OCI-M1 (cell line): ENCODE measurements at regions not wholly inside any gene's neighbourhood (a gene's known extent, or its start where the extent isn't known, plus 50 kb on each side); places are given as distances from the start of the nearest gene placed in this dataset.
A peak's percentile ranks its signal among the peaks of the same experiment; 100 is the strongest.
"Not testable (repeated sequence)": the region's sequence is repeated elsewhere in the genome, so short reads cannot be mapped to it uniquely, and the experiment has no call there.

Source experiments
- DNase-seq: peaks from one replicate; lab custom pipeline; 2025; lab: John Stamatoyannopoulos, UW

GRCh38 chr17:13140750-13141149, 122.9 kb upstream of the ELAC2 start:
- no peak for DNase-seq

GRCh38 chr17:13135506-13135905, 117.7 kb upstream of the ELAC2 start:
- DNase-seq = no peak

- no peak for DNase-seq
Observed at GRCh38 chr17:13134076-13134475, 116.2 kb upstream of the ELAC2 start.

- DNase-seq = no peak
Observed at GRCh38 chr17:13131225-13131624, 113.4 kb upstream of the ELAC2 start.

GRCh38 chr17:13129356-13129755, 111.5 kb upstream of the ELAC2 start:
- no peak for DNase-seq

DNA sequence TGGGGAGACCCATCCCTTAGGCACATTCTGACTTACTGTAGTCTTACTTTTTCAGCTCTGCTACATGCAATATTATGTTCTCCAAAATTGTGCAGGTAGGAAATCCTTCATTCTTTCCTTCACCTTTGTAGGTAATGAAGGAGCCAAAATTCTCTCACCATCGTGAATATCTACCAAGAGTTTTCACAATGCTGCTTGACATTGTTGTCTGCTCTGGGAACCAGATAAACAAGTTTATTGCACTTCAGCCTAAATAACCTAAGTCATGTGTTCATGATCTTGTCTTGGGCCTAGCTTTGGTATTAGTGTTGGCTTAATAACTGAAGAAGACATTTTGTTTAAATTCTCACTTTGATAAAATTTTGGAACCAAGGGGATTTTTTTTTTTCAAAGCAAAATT, 110.8 kb upstream of the ELAC2 start:
- DNase-seq = no peak

DNA sequence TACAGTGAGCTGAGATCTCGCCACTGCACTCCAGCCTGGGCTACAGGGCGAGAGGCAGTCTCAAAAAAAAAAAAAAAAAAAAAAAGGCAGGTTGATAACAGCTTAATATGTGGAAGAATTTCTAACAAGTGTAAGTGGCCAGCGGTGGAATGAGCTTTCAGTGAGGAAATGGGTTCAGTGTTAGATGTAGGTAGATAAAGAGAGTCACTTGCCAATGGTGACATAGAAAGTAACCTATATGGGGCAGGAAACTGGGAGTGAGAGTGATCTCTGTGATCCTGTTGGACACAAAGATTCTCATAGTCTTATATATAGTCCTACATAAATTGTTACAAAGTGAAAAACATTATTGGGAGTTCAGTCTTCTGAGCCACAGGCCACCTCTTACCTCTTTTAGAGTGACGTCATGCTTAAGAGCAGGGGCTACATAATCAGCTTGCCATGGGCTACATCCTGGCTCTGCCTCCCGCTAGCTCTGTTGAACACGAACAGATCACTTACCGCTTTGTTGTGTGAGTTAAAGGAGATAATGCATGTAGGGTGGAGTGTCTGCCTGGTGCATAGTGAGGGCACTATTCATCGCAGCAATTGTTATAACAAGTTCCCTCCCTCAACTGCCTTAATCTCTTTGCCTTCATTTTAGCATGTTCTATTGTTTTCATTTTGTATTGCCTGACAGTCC, 110.2 kb upstream of the ELAC2 start:
- no peak for DNase-seq

- no peak for DNase-seq
Observed at GRCh38 chr17:13120864-13121263, 103.0 kb upstream of the ELAC2 start.

DNA sequence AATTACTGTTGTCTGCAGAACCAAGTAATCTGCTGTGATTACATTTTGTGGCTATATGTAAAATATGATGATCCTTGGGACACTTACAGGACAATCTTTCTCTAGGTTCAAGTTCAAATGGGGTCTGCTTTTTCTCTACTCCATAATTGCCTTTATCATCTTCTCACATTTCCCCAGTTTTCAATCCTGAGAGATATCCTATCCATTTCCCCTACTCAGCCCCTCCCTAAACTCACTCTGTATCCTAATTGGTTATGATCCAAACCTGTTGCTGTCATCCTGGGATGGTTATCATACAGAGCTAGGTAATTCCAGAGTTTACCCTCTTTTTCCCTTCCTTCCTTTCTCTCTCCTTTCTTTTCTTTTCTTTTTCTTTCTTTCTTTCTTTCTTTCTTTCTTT, 100.5 kb upstream of the ELAC2 start:
- no peak for DNase-seq

DNA sequence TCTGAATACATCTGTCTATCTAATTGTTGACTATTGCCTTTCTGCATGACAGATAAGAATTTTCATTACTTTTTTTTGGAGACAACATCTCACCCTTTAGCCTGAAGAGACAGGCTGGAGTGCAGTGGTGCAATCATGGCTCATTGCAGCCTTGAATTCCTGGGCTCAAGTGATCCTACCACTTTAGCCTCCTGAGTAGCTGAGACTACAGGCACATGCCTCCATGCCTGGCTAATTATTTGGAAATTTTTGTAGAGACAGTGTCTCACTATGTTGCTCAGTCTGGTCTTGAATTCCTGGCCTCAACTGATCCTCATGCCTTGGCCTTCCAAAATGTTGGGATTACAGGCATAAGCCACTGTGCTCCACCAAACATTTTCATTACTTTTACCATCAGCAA, 99.8 kb upstream of the ELAC2 start:
- no peak for DNase-seq

- DNase-seq = peak; percentile 51
Observed at GRCh38 chr17:13114601-13115031, 96.8 kb upstream of the ELAC2 start.

- no peak for DNase-seq
Observed at GRCh38 chr17:13113821-13114525, 96.1 kb upstream of the ELAC2 start.

DNA sequence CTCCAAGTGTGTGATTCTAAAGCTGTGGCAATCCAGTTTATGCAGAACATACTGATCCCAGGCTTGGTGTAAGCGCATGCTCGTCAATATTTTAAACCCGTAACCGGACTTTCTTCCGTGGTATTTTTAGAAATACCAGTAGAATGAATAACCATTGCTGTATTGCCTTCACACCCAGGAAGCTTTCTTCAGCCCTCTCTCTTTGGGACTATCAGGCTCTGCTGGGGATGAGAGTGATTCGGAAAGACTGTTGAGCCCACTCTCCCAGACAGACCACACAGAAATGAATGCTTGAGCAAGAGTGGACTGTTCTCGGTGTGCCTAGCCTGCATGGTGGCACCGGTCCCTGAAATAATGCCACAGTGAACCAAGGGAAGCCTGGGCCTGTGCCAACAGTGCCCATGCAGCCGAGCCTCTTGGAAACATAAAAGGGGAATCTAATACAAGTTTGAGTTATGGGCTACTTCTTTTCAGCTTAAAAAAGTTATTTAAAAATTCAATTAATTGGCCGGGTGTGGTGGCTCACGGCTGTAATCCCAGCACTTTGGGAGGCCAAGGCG, 89.9 kb upstream of the ELAC2 start:
- no peak for DNase-seq

- DNase-seq = no peak
Observed at GRCh38 chr17:13106171-13106570, 88.3 kb upstream of the ELAC2 start.

GRCh38 chr17:13104576-13104975, 86.7 kb upstream of the ELAC2 start:
- no peak for DNase-seq

DNA sequence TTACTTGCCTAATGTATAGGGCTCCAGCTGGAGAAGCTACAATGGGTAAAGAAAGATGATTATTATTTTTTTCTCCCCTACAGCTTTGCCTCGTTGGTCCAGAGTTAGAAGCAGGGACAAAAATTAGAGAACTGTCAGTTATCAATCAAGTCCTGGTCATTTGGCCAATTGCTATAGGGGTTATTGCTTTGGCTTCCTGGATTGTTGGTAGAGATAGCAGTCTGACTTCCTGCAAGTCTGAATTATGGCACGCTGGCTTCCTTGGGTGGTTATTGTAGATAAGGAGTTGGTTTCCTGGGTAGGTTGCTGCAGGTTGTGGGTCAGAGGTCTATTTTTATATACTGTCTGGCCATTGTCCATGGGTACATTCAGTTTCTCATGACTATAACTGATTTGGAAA, 84.7 kb upstream of the ELAC2 start:
- peak; percentile 9 for DNase-seq

DNA sequence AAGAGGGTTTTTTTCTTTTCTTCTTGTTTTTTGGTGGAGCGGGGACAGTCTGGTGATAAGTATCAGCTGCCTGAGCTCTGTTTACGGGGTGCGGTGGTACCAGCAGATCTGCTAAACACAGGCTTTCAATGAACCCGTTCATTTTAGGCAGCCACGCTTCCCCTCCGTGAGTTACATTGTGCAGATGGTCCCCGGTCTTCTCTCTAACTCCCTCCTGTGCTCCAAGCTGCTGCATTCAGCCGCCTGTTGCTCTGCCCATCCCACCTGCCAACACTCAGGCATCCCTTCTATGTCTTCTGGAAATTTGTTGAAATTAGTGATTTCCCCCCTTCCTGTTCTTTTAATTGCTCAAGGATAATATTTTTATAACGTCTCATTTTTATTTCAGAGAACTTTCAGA, 82.1 kb upstream of the ELAC2 start:
- no peak for DNase-seq

DNA sequence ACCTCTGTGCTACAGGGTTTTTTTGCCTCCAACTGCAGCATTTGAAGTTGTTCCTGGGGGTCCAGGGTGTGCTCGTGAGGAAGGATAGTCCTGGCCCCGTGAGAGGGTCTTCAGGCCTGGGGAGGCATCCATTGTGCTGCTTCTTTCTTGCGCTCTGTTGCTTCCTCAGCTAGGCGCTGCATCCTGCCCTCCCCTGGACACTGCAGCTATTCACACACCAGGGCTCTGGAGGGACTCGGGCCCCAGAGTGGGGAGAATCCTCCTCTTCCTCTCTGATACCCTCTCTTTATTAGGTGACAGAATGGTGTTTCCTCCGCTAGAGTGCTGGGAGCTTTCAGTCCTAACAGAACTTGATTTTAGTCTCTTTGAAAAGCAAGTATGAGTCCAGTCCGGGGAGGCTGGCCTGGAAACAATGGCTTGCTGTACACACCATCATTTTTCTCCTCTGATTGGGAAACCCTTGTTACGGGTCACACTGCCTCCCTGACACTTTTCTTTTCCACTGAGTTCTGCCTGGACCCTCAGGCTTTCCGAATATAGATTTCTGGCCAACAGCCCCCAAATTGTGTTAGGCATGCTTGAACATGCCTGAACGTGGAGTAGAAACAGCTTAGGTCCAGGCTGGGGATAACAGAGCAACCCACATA, 81.4 kb upstream of the ELAC2 start:
- no peak for DNase-seq

DNA sequence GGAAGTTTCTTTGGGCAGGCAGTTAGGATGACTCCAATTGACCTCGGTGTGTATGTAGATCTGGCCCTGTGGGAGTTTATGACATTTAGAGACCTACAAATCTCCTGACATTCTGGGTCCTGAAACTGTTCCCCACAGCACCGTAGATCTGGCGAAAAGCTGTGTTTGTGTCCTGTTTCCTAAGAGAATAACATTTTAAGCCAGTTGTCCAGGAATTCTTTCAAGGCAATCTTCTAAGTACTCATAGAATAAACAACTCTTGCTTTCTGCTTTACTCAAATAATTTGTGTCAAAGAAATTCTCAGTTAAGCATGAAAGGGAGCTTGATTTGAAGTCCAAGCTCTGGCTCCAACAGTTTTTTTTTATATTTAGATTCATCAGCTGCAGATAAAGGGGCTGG, 78.5 kb upstream of the ELAC2 start:
- DNase-seq = no peak

DNA sequence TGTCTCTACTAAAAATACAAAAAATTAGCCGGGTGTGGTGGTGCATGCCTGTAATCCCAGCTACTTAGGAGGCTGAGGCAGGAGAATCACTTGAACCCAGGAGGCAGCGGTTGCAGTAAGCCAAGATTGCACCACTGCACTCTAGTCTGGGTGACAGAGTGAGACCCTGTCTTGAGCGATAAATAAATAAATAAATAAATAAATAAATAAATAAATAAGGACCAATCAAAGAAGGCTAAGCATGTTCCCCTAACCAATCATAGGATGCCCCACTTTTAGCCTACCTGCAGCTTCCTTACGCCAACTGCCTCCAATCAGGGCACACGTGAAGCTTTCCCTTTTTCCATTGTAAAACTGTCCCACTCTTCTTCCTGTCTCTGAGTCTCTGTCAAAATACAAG, 74.2 kb upstream of the ELAC2 start:
- DNase-seq = not testable (repeated sequence)

DNA sequence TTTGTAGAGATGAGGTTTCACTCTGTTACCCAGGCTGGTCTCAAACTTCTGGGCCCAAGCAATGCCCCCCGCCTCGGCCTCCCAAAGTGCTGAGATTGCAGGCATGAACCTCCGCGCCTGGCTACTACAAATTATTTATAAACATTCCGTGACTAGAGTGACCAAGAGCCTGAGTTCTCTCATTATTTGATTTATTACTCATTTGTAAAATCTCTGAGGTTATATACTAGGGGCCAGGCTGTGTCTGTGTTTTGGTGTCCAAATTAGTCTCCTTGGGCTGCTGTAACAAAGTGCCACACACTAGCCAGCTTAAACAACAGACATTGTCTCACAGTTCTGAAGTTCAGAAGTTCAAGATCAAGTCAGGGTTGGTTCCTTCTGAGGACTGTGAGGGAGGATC, 70.8 kb upstream of the ELAC2 start:
- DNase-seq = no peak

GRCh38 chr17:13087802-13088201, 70.0 kb upstream of the ELAC2 start:
- no peak for DNase-seq

- DNase-seq = no peak
Observed at GRCh38 chr17:13086142-13086769, 68.4 kb upstream of the ELAC2 start.
